Spleen (tissue), 11 donors: ENCODE measurements at regions not wholly inside any gene's neighbourhood (a gene's known extent, or its start where the extent isn't known, plus 50 kb on each side); places are given as distances from the start of the nearest gene placed in this dataset.

Experiments used
- DNase-seq: peaks from one replicate; pipeline ENCODE4 v3.0.0-alpha.2; 2020
- H3K27ac ChIP-seq, 8 donors: fragments of 200-600 bp; sonication (generic) in 7 of 8; 1 replicate in 4 of 8; 2 replicates in 4 of 8; pipeline versions ENCODE4 v1.5.0 to v1.8.0; 2016 to 2021; ENCODE audit warnings: inconsistent platforms in 4 of 8, mild to moderate bottlenecking in 4 of 8, moderate library complexity in 1 of 8
- H3K27me3 ChIP-seq, 7 donors: fragments of 200-600 bp; sonication (generic) in 6 of 7; replicated peaks in 1 of 7; 1 replicate in 4 of 7; 2 replicates in 3 of 7; pipeline versions ENCODE4 v1.5.0 to v1.8.0; 2016 to 2021; ENCODE audit warnings: inconsistent platforms in 3 of 7, mild to moderate bottlenecking in 1 of 7
- H3K36me3 ChIP-seq, 6 donors: fragments of 200-600 bp; sonication (generic) in 5 of 6; 1 replicate in 4 of 6; 2 replicates in 2 of 6; pipeline versions ENCODE4 v1.5.0 to v1.8.0; 2016 to 2021; ENCODE audit warnings: inconsistent platforms in 2 of 6
- H3K4me1 ChIP-seq, 6 donors: fragments of 200-600 bp; sonication (generic) in 5 of 6; 1 replicate in 3 of 6; 2 replicates in 3 of 6; pipeline versions ENCODE4 v1.5.0 to v1.8.0; 2016 to 2021; ENCODE audit warnings: inconsistent platforms in 3 of 6
- H3K4me3 ChIP-seq, 8 donors: fragments of 200-600 bp; sonication (generic) in 7 of 8; 1 replicate in 4 of 8; 2 replicates in 4 of 8; pipeline versions ENCODE4 v1.5.0 to v1.8.0; 2016 to 2021; ENCODE audit warnings: inconsistent platforms in 4 of 8, mild to moderate bottlenecking in 4 of 8, moderate library complexity in 2 of 8
- H3K9me3 ChIP-seq, 8 donors: fragments of 200-600 bp; sonication (generic) in 7 of 8; 1 replicate in 4 of 8; 2 replicates in 4 of 8; pipeline versions ENCODE4 v1.5.0 to v1.8.0; 2016 to 2021; ENCODE audit warnings: inconsistent platforms in 4 of 8
- POLR2A ChIP-seq, 3 donors: fragments of 450-650 bp; IDR thresholded peaks; one replicate each; pipeline ENCODE4 v1.5.1; 2017; ENCODE audit warnings: antibody characterized with exemption in 3 of 3, mild to moderate bottlenecking in 1 of 3
- POLR2AphosphoS5 ChIP-seq, 3 donors: sonication (generic); formaldehyde crosslinking; IDR thresholded peaks; one replicate each; pipeline ENCODE4 v1.5.1; 2017; ENCODE audit warnings: antibody characterized with exemption in 3 of 3
- WGBS, 5 donors: extraction: QIAGEN DNeasy Blood & Tissue Kit in 3 of 5; methylation state at CpG; one replicate each; pipeline versions ENCODE4 v1.1.5 to v1.1.7; 2013 to 2018; 5-methylcytosine and 5-hydroxymethylcytosine counted together
- intact Hi-C: fragments of 100-400 bp; cut with DNase I; formaldehyde crosslinking; loops from one replicate; pipeline ENCODE4 v1.15.0; 2023; ENCODE audit warnings: low total_unique reads
- TF ChIP-seq, protein P1 (sequence below), 11 experiments: fragments of 200-600 bp in 7 of 11; fragments of 450-650 bp in 4 of 11; sonication (generic) in 4 of 11; IDR thresholded peaks in 8 of 11; conservative IDR thresholded peaks in 3 of 11; 1 replicate in 7 of 11; 2 replicates in 4 of 11; pipeline versions ENCODE4 v1.4.0 to v1.8.0; 2016 to 2021; ENCODE audit warnings: antibody characterized with exemption in 11 of 11, inconsistent platforms in 4 of 11, mild to moderate bottlenecking in 1 of 11
- donor health status: healthy with polysubstance abuse.
- donor health status: DM: no; HTN: no; CAD: no; lungs with moderate emphysema.
- donor health status: DM: no; HTN: no; CAD: no.
- donor health status: Bipolar disorder and iron deficiency.
- donor health status: healthy.
- donor health status: DM: no; HTN: no; CAD: no.
- donor health status: DM: yes; HTN: yes; CAD: no.

DNA sequence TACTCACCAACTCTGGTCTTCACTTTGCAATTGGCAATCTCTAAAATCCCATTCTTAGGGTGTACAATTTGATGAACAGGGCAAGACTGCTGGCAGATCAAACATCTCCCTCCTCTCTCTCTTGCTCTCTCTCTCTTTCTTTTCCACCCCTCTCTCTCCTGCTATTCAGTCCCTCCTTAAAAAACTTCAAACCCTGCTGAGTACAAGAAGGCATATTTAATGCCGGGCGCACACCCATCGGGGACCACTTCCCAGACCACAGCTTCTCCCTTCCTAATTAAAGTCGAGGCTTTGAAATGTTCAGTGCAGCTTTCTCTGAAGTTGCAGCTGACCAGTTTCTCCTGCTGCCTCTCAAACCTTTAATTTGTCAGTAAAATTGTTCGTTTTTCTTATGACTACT is 185.4 kb upstream of the CDH11 start:
- DNase-seq: no peak
- H3K9me3 ChIP-seq: peaks cover 0 to 9% (median 0%) of the 10 kb centered on the region in 8 donors
- H3K4me3 ChIP-seq: no peak overlapping the region
- H3K27me3 ChIP-seq: no peaks in the 10 kb centered on the region
- no peaks in the 10 kb centered on the region for H3K36me3 ChIP-seq
- TF ChIP-seq POLR2AphosphoS5 (IDR thresholded peaks at IDR 0.05): no peak
- no peak for TF ChIP-seq POLR2A (IDR thresholded peaks at IDR 0.05)
- TF ChIP-seq, protein P1, sequence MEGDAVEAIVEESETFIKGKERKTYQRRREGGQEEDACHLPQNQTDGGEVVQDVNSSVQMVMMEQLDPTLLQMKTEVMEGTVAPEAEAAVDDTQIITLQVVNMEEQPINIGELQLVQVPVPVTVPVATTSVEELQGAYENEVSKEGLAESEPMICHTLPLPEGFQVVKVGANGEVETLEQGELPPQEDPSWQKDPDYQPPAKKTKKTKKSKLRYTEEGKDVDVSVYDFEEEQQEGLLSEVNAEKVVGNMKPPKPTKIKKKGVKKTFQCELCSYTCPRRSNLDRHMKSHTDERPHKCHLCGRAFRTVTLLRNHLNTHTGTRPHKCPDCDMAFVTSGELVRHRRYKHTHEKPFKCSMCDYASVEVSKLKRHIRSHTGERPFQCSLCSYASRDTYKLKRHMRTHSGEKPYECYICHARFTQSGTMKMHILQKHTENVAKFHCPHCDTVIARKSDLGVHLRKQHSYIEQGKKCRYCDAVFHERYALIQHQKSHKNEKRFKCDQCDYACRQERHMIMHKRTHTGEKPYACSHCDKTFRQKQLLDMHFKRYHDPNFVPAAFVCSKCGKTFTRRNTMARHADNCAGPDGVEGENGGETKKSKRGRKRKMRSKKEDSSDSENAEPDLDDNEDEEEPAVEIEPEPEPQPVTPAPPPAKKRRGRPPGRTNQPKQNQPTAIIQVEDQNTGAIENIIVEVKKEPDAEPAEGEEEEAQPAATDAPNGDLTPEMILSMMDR (IDR thresholded peaks at IDR 0.05 in 8 of 11, conservative IDR thresholded peaks at IDR 0.05 in 3 of 11): no peak
- H3K27ac ChIP-seq: no peak overlapping the region
- WGBS, 5 donors: 67 to 77% (median 71%) methylated on average over 5 of the region's 5 CpGs
- intact Hi-C loops: loop anchor here (10.0 kb wide), 1 partner anchor 182 kb away; the partner anchor contains the start of gene CDH11
- H3K4me1 ChIP-seq: no peaks in the 10 kb centered on the region

DNA sequence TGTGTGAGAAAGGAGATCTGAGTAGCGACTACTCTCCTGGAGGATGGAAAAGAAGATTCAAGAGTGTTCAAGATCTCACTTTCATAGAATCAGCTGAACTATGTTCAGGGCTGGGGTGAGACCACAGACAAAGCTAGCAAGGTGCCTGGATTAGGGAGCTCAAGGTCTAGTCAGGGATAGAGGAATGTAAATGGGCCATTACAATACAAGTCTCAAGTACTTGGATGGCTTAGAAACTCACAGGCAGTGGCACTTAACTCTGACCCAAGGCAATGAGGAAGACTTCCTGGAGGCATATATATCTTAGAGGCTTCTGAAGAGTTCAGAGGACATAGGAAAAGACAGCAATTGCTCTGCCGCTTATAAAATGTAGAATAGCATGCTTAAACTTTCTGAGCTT is 184.9 kb upstream of the CDH11 start:
- WGBS, 5 donors: 43 to 68% (median 59%) methylated on average over 2 of the region's 2 CpGs
- Histone ChIP-seq H3K27ac (no peak overlapping the region), H3K9me3 (peaks cover 0 to 9% (median 0%) of the 10 kb centered on the region in 8 donors), H3K27me3 (no peaks in the 10 kb centered on the region), H3K36me3 (no peaks in the 10 kb centered on the region), H3K4me1 (no peaks in the 10 kb centered on the region), H3K4me3 (no peak overlapping the region)
- no peak for TF ChIP-seq POLR2AphosphoS5 (IDR thresholded peaks at IDR 0.05)
- intact Hi-C loops: loop anchor here (10.0 kb wide), 1 partner anchor 182 kb away; the partner anchor contains the start of gene CDH11
- DNase-seq: no peak

DNA sequence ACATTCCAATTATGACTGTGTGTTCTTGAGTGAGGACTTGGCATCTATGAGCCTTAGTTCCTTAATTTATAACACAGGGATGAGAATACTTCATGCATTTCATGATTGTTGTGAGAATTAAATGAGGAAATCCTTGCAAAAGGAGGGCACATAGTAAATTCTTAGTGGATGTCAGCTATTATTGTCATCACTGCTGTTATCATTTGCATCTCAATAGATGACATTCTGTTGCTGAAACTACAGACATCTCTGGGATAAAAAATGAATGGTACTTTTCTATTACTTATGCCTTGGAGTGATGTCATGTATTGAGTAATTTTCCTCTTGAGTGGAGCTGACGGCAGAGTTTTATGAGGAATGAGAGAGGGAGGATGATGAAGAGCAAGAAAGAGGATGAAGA is 184.4 kb upstream of the CDH11 start:
- no peaks in the 10 kb centered on the region for H3K27me3 ChIP-seq
- H3K4me3 ChIP-seq: no peak overlapping the region
- intact Hi-C loops: loop anchor here (10.0 kb wide), 1 partner anchor 181 kb away; the partner anchor contains the start of gene CDH11
- H3K27ac ChIP-seq: no peak overlapping the region
- DNase-seq: no peak
- 58 to 83% (median 76%) methylated on average over 1 of the region's 1 CpG for WGBS, 5 donors
- no peaks in the 10 kb centered on the region for H3K4me1 ChIP-seq
- TF ChIP-seq POLR2AphosphoS5 (IDR thresholded peaks at IDR 0.05) (no peak), POLR2A (IDR thresholded peaks at IDR 0.05) (no peak)
- TF ChIP-seq, protein P1 (IDR thresholded peaks at IDR 0.05 in 8 of 11, conservative IDR thresholded peaks at IDR 0.05 in 3 of 11): no peak
- no peaks in the 10 kb centered on the region for H3K36me3 ChIP-seq
- H3K9me3 ChIP-seq: peaks cover 0 to 9% (median 0%) of the 10 kb centered on the region in 8 donors

- WGBS, 5 donors: 67 to 86% (median 76%) methylated on average over 5 of the region's 5 CpGs
- intact Hi-C loops: loop anchor here (10.0 kb wide), 1 partner anchor 181 kb away; the partner anchor contains the start of gene CDH11
- H3K4me3 ChIP-seq: no peak overlapping the region
- no peak for DNase-seq
- H3K27ac ChIP-seq: no peak overlapping the region
- no peak for TF ChIP-seq POLR2AphosphoS5 (IDR thresholded peaks at IDR 0.05)
- TF ChIP-seq, protein P1 (IDR thresholded peaks at IDR 0.05 in 8 of 11, conservative IDR thresholded peaks at IDR 0.05 in 3 of 11): no peak
- TF ChIP-seq POLR2A (IDR thresholded peaks at IDR 0.05): no peak
- peaks cover 0 to 9% (median 0%) of the 10 kb centered on the region in 8 donors for H3K9me3 ChIP-seq
- H3K27me3 ChIP-seq: no peaks in the 10 kb centered on the region
- no peaks in the 10 kb centered on the region for H3K36me3 ChIP-seq
- no peaks in the 10 kb centered on the region for H3K4me1 ChIP-seq
Measured at GRCh38 chr16:65305266-65305959, 183.6 kb upstream of the CDH11 start.
